Hepatocyte (in vitro differentiated cells): ENCODE measurements at regions not wholly inside any gene's neighbourhood (a gene's known extent, or its start where the extent isn't known, plus 50 kb on each side); places are given as distances from the start of the nearest gene placed in this dataset.

Experiments
- DNase-seq: peaks from one replicate; pipeline ENCODE4 v3.0.0-alpha.2; 2016; ENCODE audit warnings: low spot score
- H2AFZ ChIP-seq: fragments of 200-600 bp; sonication (generic); 2 replicates; pipeline ENCODE4 v1.6.0; 2016; ENCODE audit warnings: antibody characterized with exemption, mild to moderate bottlenecking
- H3K27ac ChIP-seq: fragments of 200-600 bp; sonication (generic); 2 replicates; pipeline ENCODE4 v1.5.1; 2016; ENCODE audit warnings: mild to moderate bottlenecking
- H3K27me3 ChIP-seq: fragments of 200-600 bp; sonication (generic); 2 replicates; pipeline ENCODE4 v1.6.1; 2016
- H3K36me3 ChIP-seq: fragments of 200-600 bp; sonication (generic); replicated peaks from 2 replicates; pipeline ENCODE4 v1.5.1; 2016; ENCODE audit warnings: low read depth; ENCODE audit not compliant: insufficient read depth
- H3K4me1 ChIP-seq: fragments of 200-600 bp; sonication (generic); 2 replicates; pipeline ENCODE4 v1.5.1; 2016; ENCODE audit warnings: mild to moderate bottlenecking, moderate library complexity; ENCODE audit not compliant: insufficient read depth
- H3K4me2 ChIP-seq: fragments of 200-600 bp; sonication (generic); 2 replicates; pipeline ENCODE4 v1.6.0; 2016
- H3K4me3 ChIP-seq: fragments of 200-600 bp; sonication (generic); 2 replicates; pipeline ENCODE4 v1.5.1; 2016; ENCODE audit warnings: mild to moderate bottlenecking
- H3K79me2 ChIP-seq: fragments of 200-600 bp; sonication (generic); 2 replicates; pipeline ENCODE4 v1.6.0; 2017; ENCODE audit warnings: mild to moderate bottlenecking
- H3K9me2 ChIP-seq: fragments of 200-600 bp; sonication (generic); replicated peaks from 2 replicates; pipeline ENCODE4 v1.6.0; 2017; ENCODE audit warnings: mild to moderate bottlenecking; ENCODE audit not compliant: insufficient read depth
- H3K9me3 ChIP-seq: fragments of 200-600 bp; sonication (generic); 2 replicates; pipeline ENCODE4 v1.5.1; 2016; ENCODE audit warnings: low read depth, mild to moderate bottlenecking
- H4K20me1 ChIP-seq: fragments of 200-600 bp; sonication (generic); 2 replicates; pipeline ENCODE4 v1.6.0; 2016; ENCODE audit warnings: mild to moderate bottlenecking; ENCODE audit not compliant: insufficient read depth, poor library complexity, severe bottlenecking
- EZH2 ChIP-seq: fragments of 200-600 bp; sonication (generic); IDR thresholded peaks from 2 replicates; pipeline ENCODE4 v1.6.1; 2016; ENCODE audit warnings: antibody characterized with exemption, mild to moderate bottlenecking, borderline replicate concordance
- EZH2phosphoT487 ChIP-seq: fragments of 200-600 bp; sonication (generic); IDR thresholded peaks from one replicate; pipeline ENCODE4 v1.6.1; 2018; ENCODE audit warnings: antibody characterized with exemption, mild to moderate bottlenecking, low read depth, moderate library complexity; ENCODE audit not compliant: unreplicated experiment, severe bottlenecking
- WGBS: methylation state at CpG from one replicate; pipeline ENCODE4 v1.1.6; 2016; ENCODE audit warnings: low lambda C conversion rate; ENCODE audit errors: missing lambda C conversion rate; 5-methylcytosine and 5-hydroxymethylcytosine counted together
- TF ChIP-seq, protein P1 (sequence below): fragments of 200-600 bp; sonication (generic); IDR thresholded peaks from 2 replicates; pipeline ENCODE4 v1.5.1; 2016; ENCODE audit warnings: antibody characterized with exemption, mild to moderate bottlenecking; ENCODE audit not compliant: poor library complexity

DNA sequence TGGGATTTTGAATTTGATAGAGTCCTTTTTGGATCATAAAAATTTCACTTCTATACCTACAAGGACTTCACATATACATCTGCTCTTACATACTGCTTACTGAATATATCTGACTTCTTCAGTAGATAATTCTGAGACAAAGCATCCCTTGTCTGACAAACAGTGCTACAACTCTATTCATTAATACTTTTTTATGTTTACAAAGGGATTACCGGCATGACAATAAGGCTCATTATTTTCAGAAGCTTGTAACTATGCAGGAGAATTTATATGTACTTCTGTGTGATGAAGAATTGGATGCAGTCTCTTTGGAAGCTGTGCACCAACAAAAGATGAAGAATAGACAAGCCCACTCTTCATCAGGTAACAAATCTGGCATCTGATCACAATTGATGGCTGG, 1070.3 kb downstream of the STIM2 start:
- 83% methylated on average over 1 of the region's 1 CpG for WGBS
- no peaks in the 10 kb centered on the region for H3K36me3 ChIP-seq
- H2AFZ ChIP-seq: no peak overlapping the region
- no peak overlapping the region for H3K4me2 ChIP-seq
- no peaks in the 10 kb centered on the region for H4K20me1 ChIP-seq
- no peak for TF ChIP-seq EZH2
- TF ChIP-seq, protein P1, sequence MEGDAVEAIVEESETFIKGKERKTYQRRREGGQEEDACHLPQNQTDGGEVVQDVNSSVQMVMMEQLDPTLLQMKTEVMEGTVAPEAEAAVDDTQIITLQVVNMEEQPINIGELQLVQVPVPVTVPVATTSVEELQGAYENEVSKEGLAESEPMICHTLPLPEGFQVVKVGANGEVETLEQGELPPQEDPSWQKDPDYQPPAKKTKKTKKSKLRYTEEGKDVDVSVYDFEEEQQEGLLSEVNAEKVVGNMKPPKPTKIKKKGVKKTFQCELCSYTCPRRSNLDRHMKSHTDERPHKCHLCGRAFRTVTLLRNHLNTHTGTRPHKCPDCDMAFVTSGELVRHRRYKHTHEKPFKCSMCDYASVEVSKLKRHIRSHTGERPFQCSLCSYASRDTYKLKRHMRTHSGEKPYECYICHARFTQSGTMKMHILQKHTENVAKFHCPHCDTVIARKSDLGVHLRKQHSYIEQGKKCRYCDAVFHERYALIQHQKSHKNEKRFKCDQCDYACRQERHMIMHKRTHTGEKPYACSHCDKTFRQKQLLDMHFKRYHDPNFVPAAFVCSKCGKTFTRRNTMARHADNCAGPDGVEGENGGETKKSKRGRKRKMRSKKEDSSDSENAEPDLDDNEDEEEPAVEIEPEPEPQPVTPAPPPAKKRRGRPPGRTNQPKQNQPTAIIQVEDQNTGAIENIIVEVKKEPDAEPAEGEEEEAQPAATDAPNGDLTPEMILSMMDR: no peak
- TF ChIP-seq EZH2phosphoT487: no peak
- no peaks in the 10 kb centered on the region for H3K9me3 ChIP-seq
- no peaks in the 10 kb centered on the region for H3K4me1 ChIP-seq
- DNase-seq: no peak
- H3K9me2 ChIP-seq: no peaks in the 10 kb centered on the region
- H3K4me3 ChIP-seq: no peak overlapping the region
- H3K27ac ChIP-seq: no peak overlapping the region
- no peaks in the 10 kb centered on the region for H3K79me2 ChIP-seq
- no peaks in the 10 kb centered on the region for H3K27me3 ChIP-seq

GRCh38 chr4:27931584-27931983, 1070.9 kb downstream of the STIM2 start:
- H2AFZ ChIP-seq: no peak overlapping the region
- no peaks in the 10 kb centered on the region for H3K9me3 ChIP-seq
- WGBS: 65% methylated on average over 1 of the region's 1 CpG
- no peaks in the 10 kb centered on the region for H3K79me2 ChIP-seq
- no peak for DNase-seq
- H3K27ac ChIP-seq: no peak overlapping the region
- no peaks in the 10 kb centered on the region for H3K4me1 ChIP-seq
- no peak overlapping the region for H3K4me2 ChIP-seq
- no peak overlapping the region for H3K4me3 ChIP-seq
- H3K9me2 ChIP-seq: no peaks in the 10 kb centered on the region
- TF ChIP-seq, protein P1: no peak
- TF ChIP-seq EZH2phosphoT487 (no peak), EZH2 (no peak)
- no peaks in the 10 kb centered on the region for H4K20me1 ChIP-seq
- H3K36me3 ChIP-seq: no peaks in the 10 kb centered on the region
- H3K27me3 ChIP-seq: no peaks in the 10 kb centered on the region

- H3K9me2 ChIP-seq: no peaks in the 10 kb centered on the region
- H3K27me3 ChIP-seq: no peaks in the 10 kb centered on the region
- H4K20me1 ChIP-seq: no peaks in the 10 kb centered on the region
- WGBS: 76% methylated on average over 1 of the region's 1 CpG
- no peak overlapping the region for H3K4me3 ChIP-seq
- no peak for DNase-seq
- H3K36me3 ChIP-seq: no peaks in the 10 kb centered on the region
- H3K4me2 ChIP-seq: no peak overlapping the region
- no peaks in the 10 kb centered on the region for H3K9me3 ChIP-seq
- H3K4me1 ChIP-seq: no peaks in the 10 kb centered on the region
- H3K79me2 ChIP-seq: no peaks in the 10 kb centered on the region
- TF ChIP-seq EZH2 (no peak), EZH2phosphoT487 (no peak)
- TF ChIP-seq, protein P1: no peak
- no peak overlapping the region for H3K27ac ChIP-seq
- H2AFZ ChIP-seq: no peak overlapping the region
Observed at GRCh38 chr4:27934871-27935270, 1074.2 kb downstream of the STIM2 start.

DNA sequence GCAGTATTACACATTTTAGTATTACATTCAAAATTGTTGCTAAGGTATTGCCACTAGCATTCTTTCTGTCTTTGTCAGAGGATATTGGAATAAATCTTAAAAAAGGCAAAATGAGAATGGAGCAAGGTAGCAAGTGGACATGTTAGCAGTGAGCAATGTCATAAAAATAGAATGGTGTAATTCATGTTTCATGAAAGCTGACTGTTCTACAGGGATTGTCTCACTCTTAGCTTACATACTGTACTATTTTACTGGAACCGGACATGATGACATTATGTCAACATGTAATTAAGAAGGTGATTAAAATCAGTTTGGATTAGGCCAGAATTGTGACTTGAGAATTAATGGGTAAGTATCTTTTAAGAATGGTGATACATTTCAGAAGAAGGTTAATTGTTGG, 1086.2 kb downstream of the STIM2 start:
- WGBS: 92% methylated on average over 1 of the region's 1 CpG
- Histone ChIP-seq H3K9me2 (no peaks in the 10 kb centered on the region), H3K27me3 (no peaks in the 10 kb centered on the region), H3K27ac (no peak overlapping the region), H3K4me1 (no peaks in the 10 kb centered on the region), H3K79me2 (no peaks in the 10 kb centered on the region), H3K36me3 (no peaks in the 10 kb centered on the region), H3K9me3 (no peaks in the 10 kb centered on the region), H3K4me2 (no peak overlapping the region), H3K4me3 (no peak overlapping the region), H2AFZ (no peak overlapping the region), H4K20me1 (no peaks in the 10 kb centered on the region)
- no peak for TF ChIP-seq EZH2phosphoT487
- TF ChIP-seq, protein P1: no peak
- TF ChIP-seq EZH2: no peak
- DNase-seq: no peak
